HEK293 (cell line): ENCODE measurements at regions not wholly inside any gene's neighbourhood (a gene's known extent, or its start where the extent isn't known, plus 50 kb on each side); places are given as distances from the start of the nearest gene placed in this dataset.
"Not testable (repeated sequence)": the region's sequence is repeated elsewhere in the genome, so short reads cannot be mapped to it uniquely, and the experiment has no call there.

Experiments
- CTCF ChIA-PET: fragments of 350-600 bp; formaldehyde crosslinking; extraction: SDS; loops from one replicate; lab custom pipeline; 2021; ENCODE audit warnings: antibody characterized with exemption; lab: Yijun Ruan, JAX
- POLR2A ChIA-PET: fragments of 300-600 bp; formaldehyde crosslinking; extraction: SDS; loops from one replicate; lab custom pipeline; 2020; ENCODE audit warnings: antibody characterized with exemption, inconsistent platforms; lab: Yijun Ruan, JAX
- H3K27ac ChIP-seq: fragments of 200-500 bp; sonication (Bioruptor generic); 2 replicates; pipeline ENCODE4 v1.5.1; 2014; ENCODE audit warnings: low read depth, low read length, control low read depth, inconsistent platforms; ENCODE audit errors: extremely low read depth
- H3K36me3 ChIP-seq, 2 experiments: fragments of 200-500 bp in 1 of 2; sonication (Bioruptor generic) in 1 of 2; 1 replicate in 1 of 2; 2 replicates in 1 of 2; pipeline ENCODE4 v1.5.1; 2014 to 2017; ENCODE audit warnings: inconsistent platforms in 2 of 2, low read length in 2 of 2; ENCODE audit not compliant: control insufficient read depth in 2 of 2, insufficient read depth in 1 of 2
- H3K4me1 ChIP-seq: fragments of 200-500 bp; sonication (Bioruptor generic); 2 replicates; pipeline ENCODE4 v1.5.1; 2014; ENCODE audit warnings: mild to moderate bottlenecking, low read length, inconsistent platforms; ENCODE audit not compliant: control insufficient read depth, insufficient read depth
- H3K4me3 ChIP-seq: 2 replicates; pipeline ENCODE4 v1.5.1; 2011; ENCODE audit warnings: low read depth, mild to moderate bottlenecking, control low read depth, low read length, moderate library complexity
- H3K9me3 ChIP-seq: fragments of 200-500 bp; sonication (Bioruptor generic); 2 replicates; pipeline ENCODE4 v1.5.1; 2014; ENCODE audit warnings: low read depth, low read length, inconsistent platforms; ENCODE audit not compliant: control insufficient read depth, insufficient read depth

DNA sequence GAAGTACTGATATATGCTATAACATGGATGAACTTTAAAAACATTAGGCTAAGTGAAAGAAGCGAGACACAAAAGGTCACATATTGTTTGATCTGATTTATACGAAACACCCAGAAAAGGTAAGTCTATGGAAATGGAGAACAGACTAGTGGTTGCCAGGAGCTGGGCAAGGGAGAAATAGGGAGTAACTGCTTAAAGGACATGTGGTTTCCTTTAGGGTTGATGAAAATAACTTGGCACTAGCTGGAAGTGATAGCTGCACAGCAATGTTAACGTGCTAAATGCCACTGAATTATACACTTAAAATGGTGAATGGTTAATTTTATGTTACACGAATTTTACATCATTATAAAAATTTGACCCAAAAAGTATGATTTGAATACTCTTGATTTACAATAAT, 147.7 kb downstream of the SPATA31A1 start:
- H3K36me3 ChIP-seq, H3K9me3 ChIP-seq, POLR2A ChIA-PET, CTCF ChIA-PET, H3K4me1 ChIP-seq, H3K27ac ChIP-seq, H3K4me3 ChIP-seq: not testable (repeated sequence)

DNA sequence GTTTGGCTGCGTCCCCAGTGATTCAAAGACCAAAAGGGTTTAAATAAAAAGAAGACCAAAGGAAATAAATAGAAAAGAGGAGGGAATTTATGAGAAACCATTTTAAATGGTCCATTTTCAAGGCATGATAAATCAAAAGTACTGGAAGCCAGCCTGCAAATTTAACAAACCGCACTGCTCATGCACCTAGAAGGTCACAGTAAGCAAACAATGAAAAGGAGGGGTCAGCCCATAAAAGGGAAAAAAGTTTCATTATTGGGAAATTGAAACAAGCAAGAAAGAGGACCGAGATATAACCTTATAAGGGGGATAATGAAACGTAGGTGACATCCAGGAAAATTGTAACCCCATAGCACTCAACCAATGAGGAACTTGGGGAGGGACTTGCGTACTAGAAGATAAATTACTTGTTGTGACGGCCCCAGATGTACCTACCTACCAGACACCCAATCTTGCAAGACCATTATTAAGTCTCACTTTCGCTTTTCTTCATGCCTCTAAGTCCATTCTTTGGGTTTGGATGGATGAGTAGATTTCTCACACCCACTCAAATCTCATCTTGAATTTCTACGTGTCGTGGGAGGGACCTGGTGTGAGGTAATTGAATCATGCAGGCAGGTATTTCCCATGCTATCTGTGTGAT, 172.0 kb downstream of the SPATA31A1 start:
- H3K4me1 ChIP-seq, H3K9me3 ChIP-seq, H3K4me3 ChIP-seq, H3K27ac ChIP-seq, H3K36me3 ChIP-seq, POLR2A ChIA-PET, CTCF ChIA-PET: not testable (repeated sequence)

DNA sequence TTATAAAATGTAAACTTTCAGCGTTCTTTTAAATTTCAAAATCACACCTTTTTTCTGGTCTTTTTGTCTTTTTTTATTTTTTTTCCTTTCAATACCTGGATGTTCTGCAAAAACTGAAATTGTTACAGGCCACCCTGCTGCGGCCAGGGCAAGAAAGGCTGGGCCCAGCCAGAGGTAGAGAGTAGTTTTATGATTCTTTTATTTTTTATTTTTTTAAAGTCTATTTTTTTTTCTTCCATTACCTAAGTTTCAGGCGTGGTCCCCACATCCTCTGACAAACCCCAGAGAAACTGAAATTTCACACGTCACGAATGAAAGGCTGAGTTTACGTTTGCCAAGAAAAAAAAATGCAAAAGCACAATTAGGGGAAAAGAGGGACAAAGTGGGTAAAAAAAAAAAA, 177.1 kb downstream of the SPATA31A1 start:
- H3K36me3 ChIP-seq, H3K9me3 ChIP-seq, H3K4me3 ChIP-seq, H3K27ac ChIP-seq, POLR2A ChIA-PET, H3K4me1 ChIP-seq, CTCF ChIA-PET: not testable (repeated sequence)

DNA sequence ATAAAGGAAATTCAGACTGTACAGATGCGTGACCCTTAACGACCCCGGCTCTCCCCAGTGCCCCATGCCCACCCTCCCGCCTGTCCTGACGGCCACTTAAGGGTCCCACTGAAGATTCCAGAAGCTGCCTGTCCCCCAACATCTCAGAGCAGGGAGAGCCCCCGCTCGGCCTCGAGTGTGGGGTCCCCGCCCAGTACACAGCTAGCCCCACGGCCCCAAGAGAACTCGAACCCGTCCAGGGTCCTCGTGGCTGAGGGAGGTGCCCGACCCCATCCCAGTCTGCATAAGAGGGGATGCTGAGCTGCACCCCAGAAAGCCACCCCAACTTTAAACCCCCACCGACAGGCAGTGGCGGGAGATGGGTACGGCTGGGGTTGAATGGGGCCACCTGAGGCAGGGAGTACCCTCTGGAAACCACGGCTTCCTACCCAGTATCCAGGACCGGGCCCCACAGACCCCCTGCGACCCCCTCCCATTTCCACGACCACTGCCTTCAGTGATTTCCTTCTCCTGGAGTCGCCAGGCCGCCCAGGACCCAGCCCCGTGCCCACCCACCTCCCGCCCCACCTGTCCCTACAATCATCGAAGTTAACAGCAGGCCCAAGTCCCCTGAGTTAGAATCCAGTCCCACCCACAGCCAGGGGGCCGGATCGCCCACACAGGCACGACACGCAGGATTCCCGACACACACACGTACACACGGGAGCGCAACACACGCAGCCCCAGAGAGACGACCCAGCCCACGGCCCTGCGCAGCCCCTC, 177.7 kb downstream of the SPATA31A1 start:
- H3K36me3 ChIP-seq, POLR2A ChIA-PET, H3K27ac ChIP-seq, CTCF ChIA-PET, H3K4me3 ChIP-seq, H3K4me1 ChIP-seq, H3K9me3 ChIP-seq: not testable (repeated sequence)

DNA sequence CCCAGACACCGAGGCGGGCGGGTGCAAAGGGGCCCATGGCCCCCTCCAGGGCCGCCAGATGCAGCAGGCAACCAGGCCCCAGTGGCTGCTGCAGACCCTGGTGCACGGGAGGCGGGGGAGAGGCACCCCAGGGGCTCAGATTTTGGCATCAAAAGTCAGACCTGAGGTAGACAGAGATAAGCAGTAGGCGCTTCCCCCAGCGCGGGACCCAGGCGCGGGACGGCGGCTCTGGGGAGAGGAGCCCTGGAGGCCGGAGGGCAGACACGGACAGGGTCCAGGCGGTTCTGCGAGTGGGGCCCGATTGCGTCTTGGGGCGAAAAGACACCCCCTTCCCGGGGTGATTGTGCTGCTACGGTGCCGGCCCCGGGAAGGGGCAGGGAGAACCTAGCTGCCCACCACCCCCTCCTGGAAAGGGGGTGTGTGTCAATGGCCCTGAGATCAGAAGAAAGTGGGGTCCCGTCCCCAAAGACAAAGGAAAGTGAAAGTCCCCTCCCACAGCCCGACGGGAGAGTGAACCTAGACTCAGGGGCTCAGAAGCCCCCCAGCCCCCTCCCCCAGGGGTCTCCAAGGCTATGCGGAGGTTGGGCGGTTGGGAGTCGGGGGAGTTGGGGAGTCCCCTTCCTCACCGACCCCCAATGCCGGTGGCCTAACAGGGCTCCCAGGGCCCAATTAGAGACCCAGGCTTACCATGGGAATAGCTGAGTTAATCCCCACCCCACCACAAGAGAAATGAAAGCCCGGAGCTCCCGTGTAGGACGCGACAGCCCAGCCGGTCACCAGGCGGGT, 178.5 kb downstream of the SPATA31A1 start:
- CTCF ChIA-PET, POLR2A ChIA-PET, H3K4me3 ChIP-seq, H3K27ac ChIP-seq, H3K9me3 ChIP-seq, H3K36me3 ChIP-seq, H3K4me1 ChIP-seq: not testable (repeated sequence)

DNA sequence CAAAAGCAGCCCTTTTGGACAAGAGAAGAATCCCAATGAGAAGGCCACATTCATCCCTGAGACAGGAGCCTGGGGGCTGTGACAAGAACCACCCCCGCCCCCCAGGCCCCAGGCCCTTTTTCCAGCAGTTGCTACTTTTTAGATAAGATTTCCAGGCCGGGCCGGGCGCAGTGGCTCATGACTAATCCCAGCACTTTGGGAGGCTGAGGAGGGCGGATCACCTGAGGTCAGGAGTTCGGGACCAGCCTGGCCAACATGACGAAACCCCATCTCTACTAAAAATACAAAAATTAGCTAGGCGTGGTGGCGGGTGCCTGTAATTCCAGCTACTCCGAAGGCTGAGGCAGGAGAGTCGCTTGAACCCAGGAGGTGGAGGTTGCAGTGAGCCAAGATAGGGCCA, 179.4 kb downstream of the SPATA31A1 start:
- POLR2A ChIA-PET, H3K9me3 ChIP-seq, H3K4me3 ChIP-seq, H3K27ac ChIP-seq, CTCF ChIA-PET, H3K4me1 ChIP-seq, H3K36me3 ChIP-seq: not testable (repeated sequence)

DNA sequence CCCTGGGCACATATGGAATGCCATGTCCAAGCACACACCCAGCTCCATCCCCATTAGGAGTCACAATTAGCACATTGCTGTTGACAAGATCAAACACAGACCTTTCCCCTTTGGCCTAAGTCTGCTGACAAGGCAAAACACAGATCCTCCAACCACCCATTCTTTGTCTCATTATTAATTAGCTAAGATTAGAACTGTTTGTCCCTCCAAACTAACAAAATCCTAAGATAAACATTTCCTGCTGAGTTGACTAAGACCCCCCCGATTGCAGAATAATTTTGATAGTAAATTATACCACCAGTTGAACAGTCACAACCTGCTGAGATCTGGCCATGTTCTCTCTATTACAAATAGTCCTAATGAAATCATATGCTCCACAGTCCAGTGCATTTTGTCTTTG, 186.7 kb downstream of the SPATA31A1 start:
- H3K9me3 ChIP-seq, CTCF ChIA-PET, POLR2A ChIA-PET, H3K36me3 ChIP-seq, H3K27ac ChIP-seq, H3K4me3 ChIP-seq, H3K4me1 ChIP-seq: not testable (repeated sequence)

DNA sequence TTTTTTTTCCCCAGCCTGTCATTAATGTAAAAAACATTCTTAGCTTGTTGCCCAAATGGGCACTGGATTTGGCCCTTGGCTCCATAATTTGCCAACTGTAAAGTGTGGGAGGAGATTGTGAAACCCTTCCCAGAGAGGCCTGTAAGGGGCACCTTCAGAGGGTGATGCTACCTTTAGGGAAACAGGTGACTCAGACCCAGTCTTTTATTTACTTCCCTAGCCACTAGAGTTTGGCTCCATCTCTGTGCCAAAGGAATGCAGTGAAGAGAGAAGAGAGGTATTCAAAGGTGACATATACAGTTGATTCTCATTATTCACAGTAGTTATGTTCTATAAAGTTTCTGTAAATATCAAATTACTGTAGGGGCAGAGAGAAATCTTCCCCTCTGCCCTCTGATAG, 189.6 kb downstream of the SPATA31A1 start:
- H3K9me3 ChIP-seq, H3K4me3 ChIP-seq, POLR2A ChIA-PET, H3K36me3 ChIP-seq, H3K27ac ChIP-seq, CTCF ChIA-PET, H3K4me1 ChIP-seq: not testable (repeated sequence)

DNA sequence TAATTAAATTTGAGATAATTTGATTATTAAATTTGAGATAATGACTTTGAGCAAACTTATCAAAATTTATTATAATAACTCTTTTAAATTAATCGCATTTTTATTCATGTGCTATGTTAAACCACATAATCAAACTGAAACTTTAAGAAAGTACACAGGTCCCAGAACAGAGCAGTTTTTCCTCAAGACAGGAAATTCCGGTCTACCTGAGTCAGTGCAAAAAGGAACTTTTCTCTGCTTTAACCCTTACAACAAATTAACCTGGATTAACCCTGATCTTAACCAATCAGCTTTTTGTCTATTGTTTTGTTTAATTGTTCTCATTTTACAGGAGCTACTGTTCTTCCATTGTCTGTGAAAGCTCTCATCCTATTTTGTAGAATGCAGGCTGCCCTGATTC, 195.1 kb downstream of the SPATA31A1 start:
- POLR2A ChIA-PET, H3K36me3 ChIP-seq, H3K4me3 ChIP-seq, H3K9me3 ChIP-seq, H3K27ac ChIP-seq, CTCF ChIA-PET, H3K4me1 ChIP-seq: not testable (repeated sequence)

DNA sequence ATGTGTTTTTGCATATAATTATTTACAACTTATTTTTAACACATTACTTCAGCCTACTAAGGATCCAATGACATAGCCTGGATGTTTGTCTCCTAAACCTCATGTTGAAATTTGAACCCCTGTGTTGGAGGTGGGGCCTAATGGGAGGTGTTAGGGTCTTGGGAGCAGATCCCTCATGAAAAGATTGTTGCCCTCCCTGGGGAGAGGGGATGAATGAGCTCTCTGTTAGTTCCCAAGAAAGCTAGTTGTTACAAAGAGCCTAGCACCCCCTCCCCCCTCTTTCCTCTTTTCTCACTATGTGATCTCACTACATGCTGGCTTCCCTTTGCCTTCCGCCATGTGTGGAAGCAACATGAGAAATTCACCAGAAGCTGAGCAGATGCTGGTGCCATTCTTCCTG, 196.1 kb downstream of the SPATA31A1 start:
- POLR2A ChIA-PET, H3K4me1 ChIP-seq: not testable (repeated sequence)

More for the DNA sequence above, 196.1 kb downstream of the SPATA31A1 start:
- H3K27ac ChIP-seq, CTCF ChIA-PET, H3K9me3 ChIP-seq, H3K36me3 ChIP-seq, H3K4me3 ChIP-seq: not testable (repeated sequence)
